Cardiac fibroblast (primary cell): ENCODE measurements at regions not wholly inside any gene's neighbourhood (a gene's known extent, or its start where the extent isn't known, plus 50 kb on each side); places are given as distances from the start of the nearest gene placed in this dataset.

Experiments used
- DNase-seq, 2 donors: peaks; one replicate each; pipeline versions ENCODE4 v3.0.0 to v3.0.0-alpha.2; 2010; ENCODE audit warnings: low read depth in 2 of 2
- H3K4me3 ChIP-seq, 2 donors: replicated peaks in 1 of 2; 1 replicate in 1 of 2; 2 replicates in 1 of 2; pipeline ENCODE4 v1.5.1; 2011; ENCODE audit warnings: low read depth in 2 of 2, low read length in 2 of 2, mild to moderate bottlenecking in 2 of 2, moderate library complexity in 1 of 2
- TF ChIP-seq, protein P1 (sequence below): IDR thresholded peaks from one replicate; pipeline ENCODE4 v1.5.1; 2011; ENCODE audit warnings: low read depth, mild to moderate bottlenecking, low read length, inconsistent platforms

DNA sequence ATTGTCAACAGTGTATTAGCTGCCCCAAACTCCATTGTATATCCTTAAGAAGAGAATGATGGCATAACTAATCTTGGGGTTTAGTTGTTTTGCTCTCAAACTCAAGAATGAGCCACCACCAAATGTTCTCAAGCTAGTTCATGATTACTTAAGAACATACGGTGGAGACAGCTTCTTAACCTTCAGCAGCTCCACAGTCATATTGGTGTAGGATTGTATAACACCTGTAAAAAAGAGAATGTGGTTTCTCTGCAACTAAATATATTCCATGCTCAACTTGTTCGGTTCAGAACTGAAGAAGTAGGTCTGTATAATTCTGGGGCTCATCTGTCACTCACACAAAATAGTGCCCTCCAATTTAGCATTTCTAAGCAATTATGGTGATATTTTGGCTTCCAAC is 177.9 kb upstream of the DUSP10 start:
- TF ChIP-seq, protein P1, sequence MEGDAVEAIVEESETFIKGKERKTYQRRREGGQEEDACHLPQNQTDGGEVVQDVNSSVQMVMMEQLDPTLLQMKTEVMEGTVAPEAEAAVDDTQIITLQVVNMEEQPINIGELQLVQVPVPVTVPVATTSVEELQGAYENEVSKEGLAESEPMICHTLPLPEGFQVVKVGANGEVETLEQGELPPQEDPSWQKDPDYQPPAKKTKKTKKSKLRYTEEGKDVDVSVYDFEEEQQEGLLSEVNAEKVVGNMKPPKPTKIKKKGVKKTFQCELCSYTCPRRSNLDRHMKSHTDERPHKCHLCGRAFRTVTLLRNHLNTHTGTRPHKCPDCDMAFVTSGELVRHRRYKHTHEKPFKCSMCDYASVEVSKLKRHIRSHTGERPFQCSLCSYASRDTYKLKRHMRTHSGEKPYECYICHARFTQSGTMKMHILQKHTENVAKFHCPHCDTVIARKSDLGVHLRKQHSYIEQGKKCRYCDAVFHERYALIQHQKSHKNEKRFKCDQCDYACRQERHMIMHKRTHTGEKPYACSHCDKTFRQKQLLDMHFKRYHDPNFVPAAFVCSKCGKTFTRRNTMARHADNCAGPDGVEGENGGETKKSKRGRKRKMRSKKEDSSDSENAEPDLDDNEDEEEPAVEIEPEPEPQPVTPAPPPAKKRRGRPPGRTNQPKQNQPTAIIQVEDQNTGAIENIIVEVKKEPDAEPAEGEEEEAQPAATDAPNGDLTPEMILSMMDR: no peak
- no peak for DNase-seq
- no peak overlapping the region for H3K4me3 ChIP-seq

DNA sequence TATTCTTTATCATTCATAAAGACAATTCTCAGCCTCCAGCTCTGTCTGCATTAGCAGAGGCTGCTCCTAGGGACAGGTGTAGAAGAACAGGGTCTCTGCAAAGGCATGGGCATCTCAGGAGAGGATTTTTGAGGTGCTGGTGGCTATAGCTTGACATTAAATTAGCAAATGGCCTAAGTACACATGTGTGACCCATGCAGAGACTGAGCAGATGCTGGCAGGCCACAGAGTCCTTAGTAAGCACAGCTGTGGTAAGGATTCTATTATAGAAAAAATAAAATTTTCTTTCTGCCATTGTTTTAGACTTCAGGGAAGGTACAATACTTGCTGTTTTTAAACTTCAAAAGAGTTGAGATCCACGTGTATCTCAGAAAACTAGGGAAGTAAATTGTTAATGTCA is 177.5 kb upstream of the DUSP10 start:
- TF ChIP-seq, protein P1: no peak
- no peak for DNase-seq
- no peak overlapping the region for H3K4me3 ChIP-seq

GRCh38 chr1:221916176-221916575 is 174.3 kb upstream of the DUSP10 start:
- DNase-seq: no peak
- TF ChIP-seq, protein P1: no peak

GRCh38 chr1:221915764-221916163 is 173.9 kb upstream of the DUSP10 start:
- no peak overlapping the region for H3K4me3 ChIP-seq
- TF ChIP-seq, protein P1: no peak
- no peak for DNase-seq

More at GRCh38 chr1:221916176-221916575, 174.3 kb upstream of the DUSP10 start:
- no peak overlapping the region for H3K4me3 ChIP-seq

DNA sequence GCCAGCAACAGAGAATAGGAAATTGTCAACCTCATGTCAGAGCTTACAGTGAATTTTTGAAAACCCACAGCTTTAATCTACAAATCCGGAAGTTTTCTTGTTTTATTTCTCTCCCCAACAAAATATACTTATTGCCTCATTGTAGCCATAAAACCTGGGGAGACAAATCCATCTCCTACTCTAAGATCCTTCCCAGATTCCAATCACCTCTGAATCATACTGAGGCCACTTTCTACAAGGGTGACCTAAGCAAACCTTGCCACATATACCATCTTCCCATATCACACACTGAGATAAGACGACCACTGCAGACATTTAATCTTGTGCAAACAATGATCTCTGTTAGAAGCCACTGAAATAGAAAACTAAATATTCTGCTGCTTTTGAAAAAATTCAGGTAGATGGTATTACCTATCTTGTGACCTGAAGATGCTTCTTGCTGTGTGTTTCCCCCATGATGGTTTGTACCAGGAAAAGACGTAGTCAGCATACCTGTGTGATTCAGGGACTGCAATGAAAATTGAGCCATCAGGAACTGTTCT is 171.5 kb upstream of the DUSP10 start:
- no peak overlapping the region for H3K4me3 ChIP-seq
- no peak for DNase-seq
- TF ChIP-seq, protein P1: no peak

- TF ChIP-seq, protein P1: no peak
- H3K4me3 ChIP-seq: no peak overlapping the region
- DNase-seq: peak in 1 of 2 donors; percentile 7
These were observed 170.3 kb upstream of the DUSP10 start for GRCh38 chr1:221912230-221912629.

GRCh38 chr1:221911714-221912113 is 169.8 kb upstream of the DUSP10 start:
- TF ChIP-seq, protein P1: no peak
- H3K4me3 ChIP-seq: no peak overlapping the region
- DNase-seq: no peak
